H1 (cell line): ENCODE measurements at regions not wholly inside any gene's neighbourhood (a gene's known extent, or its start where the extent isn't known, plus 50 kb on each side); places are given as distances from the start of the nearest gene placed in this dataset.

Experiments
- BRCA1 ChIP-seq: IDR thresholded peaks from 2 replicates; pipeline ENCODE4 v1.6.1; 2012; ENCODE audit warnings: low read depth, low read length, improper control_type of control experiment
- CTBP2 ChIP-seq: IDR thresholded peaks from 2 replicates; pipeline ENCODE4 v1.7.0; 2011; ENCODE audit warnings: borderline replicate concordance, mild to moderate bottlenecking, moderate library complexity, mixed read lengths, low read length; ENCODE audit not compliant: insufficient read depth, insufficient read length
- EP300 ChIP-seq, 2 experiments: IDR thresholded peaks; 1 replicate in 1 of 2; 2 replicates in 1 of 2; pipeline ENCODE4 v1.6.1; 2011 to 2012; ENCODE audit warnings: low read depth in 2 of 2, low read length in 2 of 2, mild to moderate bottlenecking in 2 of 2, borderline replicate concordance in 1 of 2, inconsistent platforms in 1 of 2, moderate library complexity in 1 of 2
- KDM1A ChIP-seq: fragments of 200-600, 300-600 bp; sonication (generic); IDR thresholded peaks from 2 replicates; pipeline ENCODE4 v1.7.1; 2016; ENCODE audit warnings: mild to moderate bottlenecking, low read length, borderline replicate concordance
- KDM5A ChIP-seq: fragments of 200-600 bp; IDR thresholded peaks from 2 replicates; pipeline ENCODE4 v1.7.1; 2012; ENCODE audit warnings: mild to moderate bottlenecking, low read length, inconsistent platforms, mixed read lengths
- MAX ChIP-seq: IDR thresholded peaks from 2 replicates; pipeline ENCODE4 v1.6.1; 2012; ENCODE audit warnings: inconsistent platforms
- SIN3A ChIP-seq, 2 experiments: IDR thresholded peaks in 1 of 2; conservative IDR thresholded peaks in 1 of 2; 2 replicates each; pipeline ENCODE4 v1.6.1; 2011 to 2012; ENCODE audit warnings: low read length in 2 of 2, improper control_type of control experiment in 1 of 2, low read depth in 1 of 2, mild to moderate bottlenecking in 1 of 2
- YY1 ChIP-seq: IDR thresholded peaks from 2 replicates; pipeline ENCODE4 v1.6.1; 2011; ENCODE audit warnings: low read depth, mild to moderate bottlenecking, low read length
- ZNF274 ChIP-seq: IDR thresholded peaks from 2 replicates; pipeline ENCODE4 v1.7.0; 2012; ENCODE audit warnings: low read length, borderline replicate concordance; ENCODE audit errors: extremely low read depth
- TF ChIP-seq, protein P1 (sequence below), 3 experiments: IDR thresholded peaks; 1 replicate in 2 of 3; 2 replicates in 1 of 3; pipeline versions ENCODE4 v1.5.1 to v1.6.1; 2011; ENCODE audit warnings: low read length in 3 of 3, mild to moderate bottlenecking in 3 of 3, inconsistent platforms in 2 of 3, low read depth in 1 of 3, moderate library complexity in 1 of 3; ENCODE audit not compliant: insufficient read depth in 1 of 3; ENCODE audit errors: control extremely low read depth in 1 of 3

DNA sequence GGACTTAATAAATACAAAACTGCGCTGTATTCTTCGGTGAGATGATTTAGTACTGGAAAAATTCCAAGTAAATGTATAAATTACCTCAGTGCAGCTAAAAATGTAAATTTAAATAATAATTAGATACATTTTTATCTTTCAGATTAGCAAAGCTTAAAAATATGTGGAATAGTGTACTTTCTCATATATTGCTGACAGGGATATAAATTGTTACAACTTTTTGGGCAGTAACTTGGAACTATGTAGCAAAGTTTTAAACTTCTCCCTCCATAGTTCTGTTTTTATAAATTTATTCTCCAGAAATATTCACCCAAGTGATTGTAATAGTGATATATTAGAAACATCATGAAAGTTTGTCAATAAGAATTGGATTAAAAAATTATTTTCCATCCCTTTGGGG lies 384.6 kb upstream of the CITED2 start:
- TF ChIP-seq SIN3A (conservative IDR thresholded peaks at IDR 0.05 in 1 of 2, IDR thresholded peaks at IDR 0.05 in 1 of 2; ENCODE audit: low read depth in 1 of 2, low read length in 2 of 2) (no peak), MAX (no peak), ZNF274 (no peak), BRCA1 (no peak), KDM1A (no peak), EP300 (IDR thresholded peaks at IDR 0.05; ENCODE audit: borderline replicate concordance in 1 of 2, low read depth in 2 of 2, low read length in 2 of 2) (no peak), YY1 (no peak), KDM5A (no peak), CTBP2 (no peak)
- TF ChIP-seq, protein P1, sequence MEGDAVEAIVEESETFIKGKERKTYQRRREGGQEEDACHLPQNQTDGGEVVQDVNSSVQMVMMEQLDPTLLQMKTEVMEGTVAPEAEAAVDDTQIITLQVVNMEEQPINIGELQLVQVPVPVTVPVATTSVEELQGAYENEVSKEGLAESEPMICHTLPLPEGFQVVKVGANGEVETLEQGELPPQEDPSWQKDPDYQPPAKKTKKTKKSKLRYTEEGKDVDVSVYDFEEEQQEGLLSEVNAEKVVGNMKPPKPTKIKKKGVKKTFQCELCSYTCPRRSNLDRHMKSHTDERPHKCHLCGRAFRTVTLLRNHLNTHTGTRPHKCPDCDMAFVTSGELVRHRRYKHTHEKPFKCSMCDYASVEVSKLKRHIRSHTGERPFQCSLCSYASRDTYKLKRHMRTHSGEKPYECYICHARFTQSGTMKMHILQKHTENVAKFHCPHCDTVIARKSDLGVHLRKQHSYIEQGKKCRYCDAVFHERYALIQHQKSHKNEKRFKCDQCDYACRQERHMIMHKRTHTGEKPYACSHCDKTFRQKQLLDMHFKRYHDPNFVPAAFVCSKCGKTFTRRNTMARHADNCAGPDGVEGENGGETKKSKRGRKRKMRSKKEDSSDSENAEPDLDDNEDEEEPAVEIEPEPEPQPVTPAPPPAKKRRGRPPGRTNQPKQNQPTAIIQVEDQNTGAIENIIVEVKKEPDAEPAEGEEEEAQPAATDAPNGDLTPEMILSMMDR (IDR thresholded peaks at IDR 0.05; ENCODE audit: control extremely low read depth in 1 of 3, insufficient read depth in 1 of 3, low read depth in 1 of 3, low read length in 3 of 3): no peak
